Skin of body (tissue), 1 donor: ENCODE measurements at regions not wholly inside any gene's neighbourhood (a gene's known extent, or its start where the extent isn't known, plus 50 kb on each side); places are given as distances from the start of the nearest gene placed in this dataset.
A peak's percentile ranks its signal among the peaks of the same experiment; 100 is the strongest.
"Not testable (repeated sequence)": the region's sequence is repeated elsewhere in the genome, so short reads cannot be mapped to it uniquely, and the experiment has no call there.

Experiments used
- DNase-seq: peaks from one replicate; lab custom pipeline; 2025; lab: John Stamatoyannopoulos, UW

GRCh38 chr14:34177466-34177865, 226.6 kb upstream of the EGLN3 start:
- no peak for DNase-seq

GRCh38 chr14:34175574-34175973, 224.7 kb upstream of the EGLN3 start:
- DNase-seq = no peak

- no peak for DNase-seq
Measured at GRCh38 chr14:34174973-34175372, 224.1 kb upstream of the EGLN3 start.

GRCh38 chr14:34173916-34174315, 223.0 kb upstream of the EGLN3 start:
- DNase-seq = no peak

GRCh38 chr14:34172550-34173368, 221.9 kb upstream of the EGLN3 start:
- DNase-seq = peak; percentile 40

- DNase-seq = no peak
Measured at GRCh38 chr14:34172173-34172451, 221.2 kb upstream of the EGLN3 start.

- no peak for DNase-seq
Measured at GRCh38 chr14:34171431-34172172, 220.7 kb upstream of the EGLN3 start.

GRCh38 chr14:34170882-34171281, 220.0 kb upstream of the EGLN3 start:
- no peak for DNase-seq

- DNase-seq = no peak
Measured at GRCh38 chr14:34169561-34169960, 218.7 kb upstream of the EGLN3 start.

- DNase-seq = no peak
Measured at GRCh38 chr14:34168656-34169055, 217.8 kb upstream of the EGLN3 start.

GRCh38 chr14:34165847-34166350, 215.0 kb upstream of the EGLN3 start:
- DNase-seq = no peak

- no peak for DNase-seq
Measured at GRCh38 chr14:34164162-34164864, 213.4 kb upstream of the EGLN3 start.

GRCh38 chr14:34161351-34162082, 210.6 kb upstream of the EGLN3 start:
- DNase-seq = no peak

- no peak for DNase-seq
Measured at GRCh38 chr14:34160619-34161018, 209.7 kb upstream of the EGLN3 start.

- DNase-seq = no peak
Measured at GRCh38 chr14:34157651-34158050, 206.8 kb upstream of the EGLN3 start.

- no peak for DNase-seq
Measured at GRCh38 chr14:34147461-34147860, 196.6 kb upstream of the EGLN3 start.

- not testable (repeated sequence) for DNase-seq
Measured at GRCh38 chr14:34140127-34140526, 189.3 kb upstream of the EGLN3 start.

GRCh38 chr14:34139160-34140121, 188.6 kb upstream of the EGLN3 start:
- DNase-seq = not testable (repeated sequence)

GRCh38 chr14:34138175-34138574, 187.3 kb upstream of the EGLN3 start:
- no peak for DNase-seq

GRCh38 chr14:34137001-34137745, 186.3 kb upstream of the EGLN3 start:
- no peak for DNase-seq
